ENCODE measurements at regions not wholly inside any gene's neighbourhood (a gene's known extent, or its start where the extent isn't known, plus 50 kb on each side); places are given as distances from the start of the nearest gene placed in this dataset.
"Not testable (repeated sequence)": the region's sequence is repeated elsewhere in the genome, so short reads cannot be mapped to it uniquely, and the experiment has no call there.

DNA sequence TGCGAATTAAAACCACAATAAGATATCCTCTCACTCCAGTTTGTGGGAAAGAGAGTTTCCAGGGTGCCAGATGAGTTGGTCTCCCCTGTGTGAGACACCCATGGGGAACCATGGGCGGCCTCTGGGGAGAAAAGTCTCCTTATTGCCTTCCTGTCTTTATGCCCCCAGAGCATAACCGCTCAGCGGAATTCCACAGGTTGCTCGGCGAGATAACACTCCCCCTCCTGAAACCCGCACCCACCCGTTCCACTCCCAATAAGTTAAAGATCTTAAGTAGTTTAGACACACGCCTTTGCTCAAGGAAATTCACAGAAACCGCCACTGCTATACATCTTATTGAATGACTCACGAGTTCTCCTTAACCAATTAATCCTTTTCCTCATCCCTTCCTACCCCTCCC lies 1361.6 kb downstream of the CDH11 start:
- TF ChIP-seq EZH2 (IDR thresholded peaks at IDR 0.05); POLR2AphosphoS5 (IDR thresholded peaks at IDR 0.05; ENCODE audit: borderline replicate concordance, low read depth, low read length); FOXP2 (optimal IDR thresholded peaks at IDR 0.05; ENCODE audit: control extremely low read depth, extremely low read length, insufficient read depth): not testable (repeated sequence)

All from SK-N-MC (cell line).